Astrocyte (in vitro differentiated cells and primary cell): ENCODE measurements at regions not wholly inside any gene's neighbourhood (a gene's known extent, or its start where the extent isn't known, plus 50 kb on each side); places are given as distances from the start of the nearest gene placed in this dataset.

Source experiments
- DNase-seq: peaks from one replicate; pipeline ENCODE4 v3.0.0-alpha.2; 2010; ENCODE audit warnings: low read depth
- FAIRE-seq: peaks from 2 replicates; lab custom pipeline; 2011; peaks lifted over from hg19 to GRCh38; lab: Jason Lieb, UNC
- H2AFZ ChIP-seq: 2 replicates; pipeline ENCODE4 v1.6.0; 2012; ENCODE audit warnings: low read depth, low read length, inconsistent platforms
- H3K27ac ChIP-seq: 2 replicates; pipeline ENCODE4 v1.5.1; 2011; ENCODE audit warnings: low read depth, low read length, inconsistent platforms
- H3K27me3 ChIP-seq: 2 replicates; pipeline ENCODE4 v1.6.0; 2011; ENCODE audit warnings: low read length, inconsistent platforms; ENCODE audit not compliant: insufficient read depth
- H3K36me3 ChIP-seq: 2 replicates; pipeline ENCODE4 v1.5.1; 2011; ENCODE audit warnings: low read length, inconsistent platforms; ENCODE audit not compliant: insufficient read depth
- H3K4me1 ChIP-seq: 2 replicates; pipeline ENCODE4 v1.5.1; 2011; ENCODE audit warnings: low read length, inconsistent platforms; ENCODE audit not compliant: insufficient read depth
- H3K4me2 ChIP-seq: 2 replicates; pipeline ENCODE4 v1.6.0; 2012; ENCODE audit warnings: low read length, inconsistent platforms
- H3K4me3 ChIP-seq: 2 replicates; pipeline ENCODE4 v1.5.1; 2011; ENCODE audit warnings: low read depth, mild to moderate bottlenecking, low read length, inconsistent platforms; ENCODE audit not compliant: insufficient read depth
- H3K79me2 ChIP-seq: 2 replicates; pipeline ENCODE4 v1.6.0; 2012; ENCODE audit warnings: mild to moderate bottlenecking, low read length, inconsistent platforms; ENCODE audit not compliant: insufficient read depth
- H3K9ac ChIP-seq: 2 replicates; pipeline ENCODE4 v1.6.0; 2012; ENCODE audit warnings: mild to moderate bottlenecking, low read length, inconsistent platforms
- H3K9me3 ChIP-seq: 2 replicates; pipeline ENCODE4 v1.5.1; 2012; ENCODE audit warnings: low read depth, mild to moderate bottlenecking, low read length, inconsistent platforms; ENCODE audit not compliant: insufficient read depth
- H4K20me1 ChIP-seq: 2 replicates; pipeline ENCODE4 v1.6.0; 2012; ENCODE audit warnings: low read length, inconsistent platforms; ENCODE audit not compliant: insufficient read depth
- H3K27ac Mint-ChIP-seq: one replicate; pipeline ENCODE4 v1.8.0; 2021; ENCODE audit warnings: mild to moderate bottlenecking, mixed read lengths; ENCODE audit not compliant: unreplicated experiment
- H3K27me3 Mint-ChIP-seq: one replicate; pipeline ENCODE4 v1.8.0; 2021; ENCODE audit warnings: low read depth, mixed read lengths; ENCODE audit not compliant: unreplicated experiment
- H3K36me3 Mint-ChIP-seq: one replicate; pipeline ENCODE4 v1.8.0; 2021; ENCODE audit warnings: low read depth, mixed read lengths; ENCODE audit not compliant: unreplicated experiment
- H3K4me1 Mint-ChIP-seq: one replicate; pipeline ENCODE4 v1.8.0; 2021; ENCODE audit warnings: low read depth, mixed read lengths; ENCODE audit not compliant: unreplicated experiment
- H3K4me3 Mint-ChIP-seq: one replicate; pipeline ENCODE4 v1.8.0; 2021; ENCODE audit warnings: mild to moderate bottlenecking, moderate library complexity, mixed read lengths; ENCODE audit not compliant: unreplicated experiment
- H3K9me3 Mint-ChIP-seq: one replicate; pipeline ENCODE4 v1.8.0; 2021; ENCODE audit warnings: mild to moderate bottlenecking, mixed read lengths; ENCODE audit not compliant: unreplicated experiment
- EZH2 ChIP-seq: IDR thresholded peaks from 2 replicates; pipeline ENCODE4 v1.6.1; 2012; ENCODE audit warnings: mild to moderate bottlenecking, low read length, inconsistent platforms; ENCODE audit not compliant: insufficient read depth
- TF ChIP-seq, protein P1 (sequence below): IDR thresholded peaks from 2 replicates; pipeline ENCODE4 v1.5.1; 2011; ENCODE audit warnings: low read depth, mild to moderate bottlenecking, inconsistent platforms, low read length, moderate library complexity; ENCODE audit not compliant: insufficient read depth

DNA sequence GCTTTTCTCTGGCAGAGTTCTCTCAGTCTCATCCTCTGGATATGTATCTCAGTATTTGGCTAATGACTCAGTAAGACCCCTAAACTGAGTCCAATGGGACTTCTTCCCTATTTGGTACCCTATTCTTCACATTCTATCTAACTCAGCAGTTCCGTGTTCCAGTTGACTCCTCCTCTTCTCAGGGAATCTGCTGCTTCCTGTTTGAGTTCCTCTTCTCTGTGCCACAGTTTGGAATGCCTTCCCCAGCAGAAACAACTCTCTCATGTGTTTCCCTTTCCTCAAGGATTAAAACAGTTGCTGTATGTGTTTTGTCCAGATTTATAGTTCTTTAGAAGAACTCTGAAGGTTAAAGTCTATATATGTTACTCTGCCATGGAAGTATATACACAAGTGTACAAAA lies 344.0 kb upstream of the RARB start:
- Histone ChIP-seq H4K20me1 (no peaks in the 10 kb centered on the region), H3K36me3 (no peaks in the 10 kb centered on the region), H3K4me2 (no peak overlapping the region), H3K9ac (no peak overlapping the region), H3K27me3 (no peaks in the 10 kb centered on the region), H3K9me3 (no peaks in the 10 kb centered on the region), H2AFZ (peak overlapping the region; percentile 12), H3K79me2 (no peaks in the 10 kb centered on the region), H3K4me3 (no peak overlapping the region), H3K4me1 (no peaks in the 10 kb centered on the region), H3K27ac (no peak overlapping the region)
- H3K4me3 Mint-ChIP-seq, result no peak overlapping the region
- no peaks in the 10 kb centered on the region for H3K9me3 Mint-ChIP-seq
- no peak overlapping the region for H3K27ac Mint-ChIP-seq
- no peaks in the 10 kb centered on the region for H3K36me3 Mint-ChIP-seq
- no peak for DNase-seq
- H3K4me1 Mint-ChIP-seq, result no peaks in the 10 kb centered on the region
- no peaks in the 10 kb centered on the region for H3K27me3 Mint-ChIP-seq
- TF ChIP-seq, protein P1, sequence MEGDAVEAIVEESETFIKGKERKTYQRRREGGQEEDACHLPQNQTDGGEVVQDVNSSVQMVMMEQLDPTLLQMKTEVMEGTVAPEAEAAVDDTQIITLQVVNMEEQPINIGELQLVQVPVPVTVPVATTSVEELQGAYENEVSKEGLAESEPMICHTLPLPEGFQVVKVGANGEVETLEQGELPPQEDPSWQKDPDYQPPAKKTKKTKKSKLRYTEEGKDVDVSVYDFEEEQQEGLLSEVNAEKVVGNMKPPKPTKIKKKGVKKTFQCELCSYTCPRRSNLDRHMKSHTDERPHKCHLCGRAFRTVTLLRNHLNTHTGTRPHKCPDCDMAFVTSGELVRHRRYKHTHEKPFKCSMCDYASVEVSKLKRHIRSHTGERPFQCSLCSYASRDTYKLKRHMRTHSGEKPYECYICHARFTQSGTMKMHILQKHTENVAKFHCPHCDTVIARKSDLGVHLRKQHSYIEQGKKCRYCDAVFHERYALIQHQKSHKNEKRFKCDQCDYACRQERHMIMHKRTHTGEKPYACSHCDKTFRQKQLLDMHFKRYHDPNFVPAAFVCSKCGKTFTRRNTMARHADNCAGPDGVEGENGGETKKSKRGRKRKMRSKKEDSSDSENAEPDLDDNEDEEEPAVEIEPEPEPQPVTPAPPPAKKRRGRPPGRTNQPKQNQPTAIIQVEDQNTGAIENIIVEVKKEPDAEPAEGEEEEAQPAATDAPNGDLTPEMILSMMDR, result no peak
- no peak for TF ChIP-seq EZH2
- FAIRE-seq, result no peak

DNA sequence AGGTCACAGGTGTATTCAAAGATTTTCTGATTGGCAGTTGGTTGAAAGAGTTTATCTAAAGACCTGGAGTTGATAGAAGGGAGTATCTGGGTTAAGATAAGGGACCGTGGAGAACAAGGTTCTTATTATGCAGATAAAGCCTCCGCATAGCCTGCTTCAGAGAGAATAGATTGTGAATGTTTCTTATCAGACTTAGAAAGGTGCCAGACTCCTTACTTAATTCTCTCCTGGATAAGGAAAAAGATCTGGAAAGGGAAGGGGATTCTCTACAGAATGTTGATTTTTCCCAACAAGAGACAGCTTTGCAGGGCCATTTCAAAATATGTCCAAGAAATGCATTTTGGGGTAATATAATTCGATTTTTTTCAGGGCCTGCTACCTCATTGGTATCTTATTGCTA lies 341.3 kb upstream of the RARB start:
- FAIRE-seq (no peak), DNase-seq (no peak)
- Mint-ChIP-seq H3K4me1 (no peaks in the 10 kb centered on the region), H3K27me3 (peaks cover 1% of the 10 kb centered on the region), H3K36me3 (no peaks in the 10 kb centered on the region), H3K9me3 (no peaks in the 10 kb centered on the region), H3K27ac (no peak overlapping the region), H3K4me3 (no peak overlapping the region)
- no peaks in the 10 kb centered on the region for H3K27me3 ChIP-seq
- H3K9ac ChIP-seq, result no peak overlapping the region
- H3K79me2 ChIP-seq, result no peaks in the 10 kb centered on the region
- H3K36me3 ChIP-seq, result no peaks in the 10 kb centered on the region
- H4K20me1 ChIP-seq, result no peaks in the 10 kb centered on the region
- TF ChIP-seq, protein P1, result no peak
- no peak for TF ChIP-seq EZH2
- H3K27ac ChIP-seq, result no peak overlapping the region
- no peak overlapping the region for H2AFZ ChIP-seq
- no peak overlapping the region for H3K4me3 ChIP-seq
- no peaks in the 10 kb centered on the region for H3K4me1 ChIP-seq
- H3K4me2 ChIP-seq, result no peak overlapping the region
- no peaks in the 10 kb centered on the region for H3K9me3 ChIP-seq

DNA sequence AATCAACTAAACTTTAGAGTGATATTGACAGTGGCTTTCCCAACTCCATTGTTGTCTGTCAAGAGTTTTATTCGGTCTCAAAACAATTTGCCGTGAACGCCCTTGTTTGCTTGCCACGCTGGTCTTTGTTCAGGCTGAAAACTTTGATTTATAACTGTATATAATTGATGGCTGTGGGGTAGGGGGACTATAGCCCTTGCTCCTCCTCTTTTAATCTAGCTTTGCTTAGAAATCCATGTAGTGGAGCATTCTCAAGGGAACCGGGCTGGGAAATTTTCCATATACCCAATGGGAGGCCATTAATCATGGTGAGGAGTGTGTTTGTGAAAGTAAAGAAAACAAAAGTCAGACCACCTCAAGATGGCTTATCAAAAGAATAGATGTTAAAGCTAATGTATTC lies 339.8 kb upstream of the RARB start:
- DNase-seq (no peak), FAIRE-seq (no peak)
- peaks cover 3% of the 10 kb centered on the region for H3K27me3 Mint-ChIP-seq
- H3K27me3 ChIP-seq, result no peaks in the 10 kb centered on the region
- H3K36me3 Mint-ChIP-seq, result no peaks in the 10 kb centered on the region
- H3K79me2 ChIP-seq, result no peaks in the 10 kb centered on the region
- H3K4me3 Mint-ChIP-seq, result no peak overlapping the region
- no peaks in the 10 kb centered on the region for H3K9me3 Mint-ChIP-seq
- no peaks in the 10 kb centered on the region for H4K20me1 ChIP-seq
- H3K4me3 ChIP-seq, result no peak overlapping the region
- peak overlapping the region; percentile 12 for H2AFZ ChIP-seq
- no peaks in the 10 kb centered on the region for H3K4me1 Mint-ChIP-seq
- no peaks in the 10 kb centered on the region for H3K36me3 ChIP-seq
- H3K27ac Mint-ChIP-seq, result no peak overlapping the region
- H3K4me1 ChIP-seq, result no peaks in the 10 kb centered on the region
- TF ChIP-seq, protein P1, result no peak
- TF ChIP-seq EZH2, result no peak
- peak overlapping the region; percentile 37 for H3K4me2 ChIP-seq
- H3K9me3 ChIP-seq, result no peaks in the 10 kb centered on the region
- no peak overlapping the region for H3K9ac ChIP-seq
- H3K27ac ChIP-seq, result no peak overlapping the region
